HG03520 (cell line): ENCODE measurements at regions not wholly inside any gene's neighbourhood (a gene's known extent, or its start where the extent isn't known, plus 50 kb on each side); places are given as distances from the start of the nearest gene placed in this dataset.

Experiments
- ATAC-seq: cut with Tn5 transposase; IDR thresholded peaks from one replicate; pipeline ENCODE4 v1.9.1; 2021; ENCODE audit warnings: mild to moderate bottlenecking, moderate library complexity; ENCODE audit not compliant: unreplicated experiment

DNA sequence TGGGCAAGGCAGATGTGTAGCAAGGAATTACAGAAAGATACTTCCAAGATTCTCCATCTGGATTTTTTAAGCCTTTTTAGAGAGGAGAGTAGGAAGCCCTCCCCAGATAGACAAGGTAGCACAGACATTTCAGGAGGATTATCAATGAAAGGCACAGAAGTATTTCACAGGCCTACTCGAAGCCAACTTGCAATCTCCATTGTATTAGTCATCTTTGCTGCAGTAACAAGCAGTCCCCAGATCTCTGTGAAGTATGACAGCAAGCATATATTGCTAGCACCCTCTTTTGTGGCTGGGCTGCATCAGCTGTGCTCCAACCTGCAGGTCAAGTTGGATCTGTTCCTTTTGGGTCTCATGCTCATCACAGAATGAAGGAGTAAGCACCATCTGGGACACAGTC is 101.6 kb downstream of the MAF start:
- ATAC-seq = no peak

DNA sequence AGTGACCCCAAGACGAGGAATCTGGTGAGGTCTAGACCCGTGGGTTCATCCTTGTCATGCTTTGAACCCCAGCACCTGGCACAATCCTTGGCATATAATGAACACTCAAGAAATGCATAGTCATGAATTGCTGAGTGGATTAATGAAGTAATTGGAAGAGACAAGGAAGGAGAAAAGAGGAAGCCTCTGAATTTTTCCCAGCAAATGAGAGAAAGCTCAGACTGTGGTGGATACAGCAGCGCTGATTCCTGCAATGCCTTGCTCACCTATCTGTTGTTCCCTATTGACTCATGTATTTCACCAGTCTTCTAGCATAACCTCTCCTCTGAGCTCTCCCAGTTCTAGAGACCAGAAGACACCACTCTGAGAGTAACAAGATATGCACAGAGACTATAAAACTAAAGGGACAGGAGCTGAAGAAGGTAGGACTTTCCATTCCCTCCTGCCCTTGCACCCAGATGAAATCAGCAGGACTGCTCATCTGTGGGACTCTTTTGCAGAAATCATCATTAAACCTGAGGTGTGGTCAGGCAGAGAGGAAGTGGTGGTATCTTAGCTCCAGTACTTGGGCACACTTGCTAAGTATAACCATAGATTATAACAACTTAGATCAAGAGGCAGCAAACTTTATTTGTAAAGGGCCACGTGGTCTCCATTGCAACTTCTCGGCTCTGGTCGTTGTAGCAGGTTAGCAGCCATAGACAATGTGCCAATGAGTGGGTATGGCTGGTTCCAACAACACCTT is 102.8 kb downstream of the MAF start:
- ATAC-seq = no peak

DNA sequence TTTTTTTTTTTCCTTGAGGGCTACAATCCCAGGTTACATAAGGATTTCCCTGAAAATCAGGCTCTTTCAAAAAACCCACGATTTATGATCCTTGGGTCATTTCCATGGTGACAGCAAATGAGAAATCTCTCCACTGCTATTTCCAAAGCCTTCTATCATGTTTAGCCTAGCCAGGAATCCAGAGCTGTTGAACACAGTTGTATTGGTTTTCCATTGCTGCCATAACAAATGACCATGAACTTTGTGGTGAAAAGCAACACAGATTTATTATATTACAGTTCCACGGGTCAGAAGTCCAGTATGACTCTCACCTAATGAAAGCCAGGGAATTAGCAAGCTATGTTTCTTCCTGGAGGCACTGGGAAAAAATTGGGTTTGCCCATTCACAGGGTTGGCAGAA is 106.6 kb downstream of the MAF start:
- ATAC-seq = no peak

DNA sequence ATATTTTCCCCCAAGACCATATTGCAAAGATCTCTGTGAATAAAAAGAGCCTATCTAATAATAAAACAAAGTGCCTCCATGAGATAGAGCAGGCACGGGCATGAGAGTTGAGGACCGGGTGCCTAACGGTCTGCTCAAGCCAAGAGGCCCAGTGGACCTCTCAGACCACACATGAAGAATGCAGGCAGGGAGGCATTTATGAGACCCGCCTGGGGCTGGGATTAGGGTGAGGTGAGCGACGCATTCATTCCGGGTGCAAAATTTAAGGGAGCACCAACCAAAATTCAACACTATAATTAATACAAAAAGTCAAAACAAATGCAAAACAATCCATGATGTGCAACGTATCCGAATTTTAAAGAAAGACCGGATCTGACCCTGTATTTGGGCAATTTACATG is 108.5 kb downstream of the MAF start:
- ATAC-seq = no peak

DNA sequence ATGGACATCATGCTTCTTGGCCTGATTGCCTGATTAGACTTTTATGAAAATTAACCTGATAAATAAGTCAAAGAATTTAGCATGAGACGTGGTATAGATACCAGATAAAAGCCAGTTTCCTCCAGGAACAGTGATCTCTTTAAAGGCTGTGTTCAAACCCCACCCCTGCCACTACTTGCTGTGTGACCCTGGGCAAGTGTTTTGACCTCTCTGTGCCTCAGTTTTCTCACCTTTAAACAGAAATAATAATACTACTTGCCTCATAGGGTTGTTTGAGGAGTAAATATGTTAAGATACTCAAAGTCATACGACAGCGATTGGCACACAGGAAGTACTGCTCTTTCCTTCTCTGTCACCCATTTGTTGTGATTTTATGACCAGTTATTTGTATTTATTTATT is 115.5 kb downstream of the MAF start:
- ATAC-seq = no peak

DNA sequence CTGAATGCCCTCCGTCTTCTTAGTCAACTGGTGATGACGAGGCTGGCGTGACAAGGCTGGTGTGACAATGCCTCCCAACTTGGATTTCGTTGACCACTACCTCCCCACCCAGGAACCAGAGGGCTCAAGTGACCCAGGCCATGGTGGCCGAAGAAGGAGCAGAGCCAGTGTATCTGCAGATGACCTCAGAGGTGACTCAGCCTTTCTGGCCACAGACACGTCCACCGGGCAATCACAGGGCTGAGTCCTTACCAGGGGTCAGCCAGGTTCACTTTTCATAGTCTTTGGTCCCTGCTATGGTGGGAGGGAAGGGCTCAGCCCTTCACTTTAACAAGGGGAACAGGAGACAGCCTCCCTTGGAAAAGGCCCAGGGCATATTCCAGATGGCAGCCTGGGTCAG is 116.3 kb downstream of the MAF start:
- ATAC-seq = no peak

DNA sequence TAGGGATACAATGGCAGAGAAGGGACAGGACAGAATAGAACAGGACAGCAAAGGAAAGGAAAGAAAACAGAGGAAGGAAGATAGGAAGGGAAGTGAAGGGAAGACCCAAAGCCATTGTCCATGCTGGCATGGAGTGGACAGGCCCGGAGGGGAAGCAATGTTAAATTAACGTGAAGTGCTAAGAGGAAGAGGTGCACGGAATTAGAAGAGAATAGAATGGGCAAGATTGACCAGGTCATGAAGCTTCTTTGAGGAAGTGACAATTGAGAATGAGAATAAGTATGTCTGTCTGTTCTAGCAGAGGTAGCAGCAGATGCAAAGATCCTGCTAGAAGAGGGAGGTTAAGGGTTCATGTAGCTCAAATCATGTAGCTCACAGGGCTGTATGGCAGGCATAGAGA is 117.2 kb downstream of the MAF start:
- no peak for ATAC-seq

DNA sequence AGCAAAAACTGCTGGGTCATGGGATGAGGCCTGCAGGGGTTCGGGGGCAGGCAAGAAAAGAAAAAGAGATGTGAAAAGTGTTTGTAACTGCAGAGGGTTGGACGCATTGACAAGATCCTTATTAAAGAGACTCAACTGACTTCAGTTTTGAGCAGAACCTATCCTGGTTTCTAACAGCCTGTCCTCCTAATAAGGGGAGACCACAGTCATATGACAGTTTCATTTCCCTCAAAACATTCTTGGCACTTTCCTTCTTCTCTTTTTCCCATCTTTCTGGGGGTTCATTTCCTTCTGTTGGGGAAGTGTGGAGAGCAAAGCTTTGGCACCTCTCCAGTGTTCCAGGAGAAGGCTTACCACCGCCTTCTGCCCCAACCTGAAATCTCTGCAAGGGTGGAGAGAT is 118.5 kb downstream of the MAF start:
- no peak for ATAC-seq

DNA sequence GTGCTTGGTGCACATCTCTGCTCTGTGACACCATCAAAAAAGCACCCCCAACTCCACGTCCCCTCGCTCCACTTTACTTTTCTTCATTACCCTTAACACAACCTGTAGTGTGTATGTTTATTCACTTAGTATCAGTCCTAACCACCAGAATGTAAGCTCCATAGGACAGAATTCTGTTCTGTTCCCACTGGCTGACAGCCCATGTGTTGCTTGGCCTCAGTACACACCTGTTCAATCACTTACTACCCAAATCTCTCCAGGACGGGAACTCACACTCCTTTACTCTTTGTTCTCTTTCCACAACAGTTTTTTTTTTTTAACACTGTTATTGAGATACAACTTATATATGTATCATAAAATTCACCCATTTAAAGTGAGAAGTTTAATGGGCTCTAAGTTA is 119.6 kb downstream of the MAF start:
- no peak for ATAC-seq

DNA sequence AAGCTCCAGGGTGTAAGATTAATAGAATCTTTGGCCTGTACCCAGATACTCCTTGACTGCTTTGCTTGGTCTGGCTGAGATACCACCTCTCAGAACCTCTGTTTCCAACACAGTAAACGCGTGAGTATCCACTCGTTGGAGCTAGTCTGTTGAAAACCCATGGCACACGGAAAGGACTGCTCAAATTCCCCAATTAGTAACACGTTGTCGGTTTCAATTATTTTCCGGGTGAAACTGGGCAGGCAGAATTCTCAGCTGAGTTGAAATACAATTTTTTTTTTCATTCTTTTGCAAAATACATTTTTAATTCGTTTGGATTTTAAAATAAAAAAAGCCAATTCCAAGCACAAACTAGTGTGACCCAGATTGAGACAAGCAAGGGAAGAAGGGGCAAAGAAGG is 120.5 kb downstream of the MAF start:
- no peak for ATAC-seq

DNA sequence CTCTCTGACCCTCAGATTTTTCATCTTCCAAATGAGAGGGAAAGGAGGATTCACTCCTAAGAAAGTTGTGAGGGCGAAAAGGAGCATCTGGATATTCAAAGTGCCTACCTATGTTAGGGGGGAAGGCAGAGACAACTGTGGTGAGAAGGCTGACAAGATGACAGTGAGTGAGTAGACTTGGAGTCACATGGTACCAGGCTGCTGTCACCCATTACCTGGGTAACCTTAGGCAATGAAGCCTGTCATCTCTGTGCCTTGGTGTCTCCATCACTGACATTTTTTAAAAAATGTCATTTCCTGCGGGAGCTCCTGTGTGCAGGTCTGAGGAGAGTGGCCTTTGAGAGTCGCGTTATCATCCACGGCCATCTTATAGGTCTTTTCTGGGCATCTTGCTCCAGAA is 124.0 kb downstream of the MAF start:
- ATAC-seq = no peak

DNA sequence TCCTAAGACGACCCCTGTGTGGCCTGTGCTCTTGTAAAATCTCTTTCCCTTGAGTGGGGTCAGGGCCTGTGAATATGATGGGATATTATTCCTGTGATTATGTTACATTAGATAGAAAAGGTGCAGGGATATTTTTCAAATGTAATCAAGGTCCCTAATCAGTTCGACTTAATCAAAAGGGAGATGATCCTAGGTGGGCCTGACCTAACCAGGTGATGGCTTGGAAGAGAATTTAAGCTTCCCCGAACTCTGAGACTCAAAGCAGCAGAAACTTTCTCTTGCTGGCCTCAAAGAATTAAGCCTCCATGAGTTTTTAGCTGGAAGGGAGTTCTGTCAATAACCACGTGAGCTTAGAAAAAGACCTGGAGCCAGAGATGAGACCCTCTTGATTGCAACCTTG is 124.7 kb downstream of the MAF start:
- no peak for ATAC-seq

DNA sequence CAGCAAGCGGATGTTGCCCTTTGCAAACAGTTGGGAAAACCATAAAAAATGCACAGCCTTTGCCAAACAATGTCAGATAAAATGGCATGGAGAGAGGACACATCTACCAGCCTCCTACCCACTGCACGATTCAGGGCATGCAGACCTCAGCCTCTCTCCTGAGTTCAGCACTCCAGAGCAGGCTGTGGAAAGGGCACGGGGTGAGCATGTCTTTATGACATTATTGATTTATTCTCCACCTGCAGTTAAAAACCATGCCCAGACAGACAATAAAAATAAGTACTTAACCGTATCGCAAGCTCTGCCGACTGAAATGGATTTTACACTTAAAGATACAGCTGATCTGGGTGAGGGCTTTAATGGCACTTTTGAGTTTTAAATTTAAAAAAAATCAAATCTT is 127.1 kb downstream of the MAF start:
- ATAC-seq = no peak

DNA sequence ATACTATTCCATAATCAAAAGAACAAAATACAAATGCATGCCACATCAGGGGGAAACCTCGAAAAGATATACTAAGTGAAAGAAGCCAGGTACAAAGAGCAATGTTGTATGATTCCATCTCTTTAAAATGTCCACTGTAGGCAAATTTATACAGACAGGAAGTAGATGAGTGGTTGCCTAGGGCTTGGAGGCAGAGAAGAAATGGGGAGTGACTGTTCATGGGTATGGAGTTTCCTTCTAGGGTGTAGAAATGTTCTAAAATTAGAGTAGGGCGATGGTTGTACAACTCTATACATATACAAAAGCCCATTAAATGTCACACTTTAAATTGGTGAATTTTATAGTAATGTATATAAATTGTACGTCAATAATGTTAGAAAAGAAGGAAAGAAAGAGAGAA is 128.1 kb downstream of the MAF start:
- ATAC-seq = no peak

DNA sequence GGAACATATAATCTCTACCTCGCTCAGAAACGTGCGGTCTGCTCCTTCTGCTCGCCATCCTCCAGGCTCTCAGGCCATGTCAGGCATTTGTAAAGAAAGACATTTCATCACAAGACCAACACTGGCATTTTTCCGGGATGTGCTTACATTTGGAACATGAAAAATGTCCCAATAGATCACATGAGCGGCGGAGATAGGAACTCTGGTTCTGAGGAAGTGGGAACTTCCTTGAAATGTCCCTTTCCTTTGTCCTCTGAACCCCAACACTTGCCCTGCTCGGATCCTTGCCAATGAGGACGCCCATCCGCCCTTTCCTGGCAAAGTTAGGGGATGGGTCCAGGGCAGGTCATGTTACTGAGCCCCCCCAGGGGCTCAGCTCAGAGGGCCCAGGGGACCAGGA is 130.5 kb downstream of the MAF start:
- ATAC-seq = no peak

DNA sequence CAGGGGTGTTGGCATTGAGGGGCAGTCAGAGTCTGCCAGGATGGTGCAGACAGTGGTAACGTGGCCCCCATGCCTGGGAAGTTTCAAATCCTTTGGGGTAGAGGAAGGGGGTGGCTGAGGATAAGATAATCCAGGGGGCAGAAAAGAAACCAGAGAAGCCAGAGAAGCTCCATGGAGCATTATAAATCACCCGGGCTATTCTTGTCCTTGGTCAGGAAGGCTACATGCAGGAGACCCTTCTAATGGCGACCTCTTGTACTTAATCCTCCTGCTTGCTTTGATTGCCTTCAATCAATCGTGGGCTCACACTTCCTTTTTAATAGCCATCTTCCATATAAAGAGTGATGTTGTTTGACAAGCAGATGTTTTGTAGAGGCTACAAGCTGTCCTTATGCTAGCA is 131.9 kb downstream of the MAF start:
- no peak for ATAC-seq

DNA sequence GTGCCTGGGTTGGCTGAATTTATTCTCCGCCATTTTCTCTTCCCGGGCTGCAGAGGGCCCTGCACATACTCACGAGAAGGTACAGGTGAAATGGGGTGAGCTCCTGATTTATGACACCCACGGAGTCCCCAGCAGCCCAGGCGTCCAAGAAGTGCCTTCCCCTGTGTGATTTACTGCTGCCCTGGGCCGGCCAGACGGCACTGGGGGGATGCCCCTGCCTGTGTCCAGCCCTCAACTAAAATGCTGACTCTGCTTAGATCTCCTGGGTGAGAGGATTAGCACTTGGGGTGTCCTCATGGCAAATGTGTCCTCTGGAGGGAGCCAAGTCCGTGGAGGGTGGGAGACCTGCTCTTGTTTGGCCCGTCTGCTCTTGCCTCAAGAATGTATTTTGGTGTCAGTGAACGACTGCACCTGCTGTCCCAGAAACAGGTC is 132.4 kb downstream of the MAF start:
- ATAC-seq = no peak

DNA sequence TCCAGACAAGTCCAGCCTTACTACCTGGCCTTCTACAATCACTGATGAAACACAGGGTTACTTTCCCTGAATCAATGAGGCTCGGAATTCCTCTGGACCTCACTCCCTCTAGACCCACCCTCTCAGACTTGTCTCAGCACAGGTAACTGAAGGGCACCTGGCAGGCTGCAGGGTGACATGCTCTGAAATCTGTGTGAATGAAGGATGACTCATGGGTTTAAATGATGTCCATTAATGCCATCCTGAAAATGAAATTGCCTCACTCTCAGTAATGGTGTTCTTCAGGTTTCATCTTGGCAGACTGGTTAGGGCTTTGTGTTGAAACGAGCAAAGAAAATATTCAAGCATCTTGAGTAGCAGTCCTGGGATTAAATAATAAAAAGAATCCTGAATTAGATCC is 134.4 kb downstream of the MAF start:
- no peak for ATAC-seq

DNA sequence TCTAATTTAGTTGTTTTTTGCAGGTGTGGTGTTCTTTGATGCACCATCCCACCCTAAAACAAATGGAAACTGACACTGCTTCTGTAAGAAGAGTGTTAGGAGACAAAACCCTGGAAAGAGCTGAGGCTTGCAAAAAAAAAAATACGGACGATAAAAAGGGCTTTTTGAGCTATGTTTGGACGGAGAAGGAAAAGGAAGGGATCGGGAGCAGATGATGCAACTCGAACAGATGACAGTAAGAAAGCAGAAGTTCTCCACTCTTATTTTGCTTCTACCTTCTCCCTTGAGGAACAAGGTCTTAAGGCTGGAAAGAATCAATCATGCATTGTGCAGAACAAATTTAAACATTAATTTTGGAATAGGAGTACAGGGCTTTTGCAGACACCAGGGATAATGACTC is 136.7 kb downstream of the MAF start:
- no peak for ATAC-seq

DNA sequence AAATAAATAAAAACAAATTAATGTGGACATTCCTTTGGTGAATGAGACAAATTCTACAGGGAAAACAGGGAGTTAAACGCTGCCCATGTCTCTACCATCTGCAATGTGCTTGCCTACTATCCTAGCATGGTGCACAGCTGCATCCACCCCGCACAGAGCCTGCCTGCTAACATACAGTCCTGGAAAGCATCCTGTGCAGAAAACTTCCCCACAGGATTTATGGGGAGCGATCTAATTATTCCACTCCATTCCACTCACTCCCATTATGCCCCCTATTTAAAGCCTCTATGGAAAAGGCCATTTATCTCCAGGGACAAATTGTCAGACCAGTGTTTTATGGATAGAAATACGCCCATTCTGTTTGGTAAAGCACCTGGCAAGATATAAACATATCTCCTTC is 144.5 kb downstream of the MAF start:
- ATAC-seq = no peak

DNA sequence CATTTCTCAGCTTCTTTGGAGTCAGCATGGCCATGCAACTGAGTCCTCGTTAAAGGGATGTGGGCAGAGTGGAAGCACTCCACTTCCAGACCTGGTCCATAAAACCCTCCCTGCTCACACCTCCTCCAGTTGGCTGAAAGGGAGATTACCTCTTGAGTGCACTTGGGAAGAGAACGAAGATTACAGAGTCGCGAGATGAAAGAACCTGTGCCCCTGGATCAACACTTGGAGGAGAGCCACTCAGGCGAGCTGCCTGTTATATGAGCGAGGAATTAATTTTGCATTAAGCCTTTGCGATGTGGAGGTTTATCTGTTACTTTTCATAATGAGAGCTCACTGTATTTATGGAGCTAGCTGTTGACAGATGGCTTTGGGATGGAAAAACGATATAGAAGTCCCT is 147.9 kb downstream of the MAF start:
- no peak for ATAC-seq

DNA sequence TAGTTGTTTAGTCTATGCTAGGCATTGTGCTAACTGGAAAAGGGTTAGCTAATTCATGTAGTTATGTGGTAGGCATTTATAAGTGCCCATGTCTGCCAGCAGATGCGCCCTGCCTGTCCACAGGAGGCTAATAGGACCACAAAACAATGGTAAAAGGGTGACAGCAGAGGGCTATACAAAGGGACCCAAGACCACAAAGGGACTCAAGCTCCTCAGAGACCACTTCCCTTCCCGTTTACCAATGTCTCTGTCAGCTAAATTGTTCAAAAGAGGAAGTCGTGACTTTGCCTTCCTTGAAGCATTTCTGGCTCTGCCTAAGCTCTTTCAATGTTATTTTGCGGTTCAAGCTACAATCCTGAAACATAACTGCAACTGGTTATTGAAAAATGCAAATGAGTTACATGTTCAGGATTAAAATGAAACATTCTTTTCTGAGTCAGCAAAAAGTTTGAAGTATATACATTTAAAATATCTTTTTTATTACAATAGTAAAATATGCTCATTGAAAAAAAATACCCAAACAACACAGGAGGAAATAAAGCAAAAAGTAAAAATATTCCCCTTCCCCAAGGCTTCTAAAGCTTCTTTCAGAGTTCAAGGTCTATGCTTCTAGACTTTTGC is 149.2 kb downstream of the MAF start:
- peak; percentile 69 for ATAC-seq

DNA sequence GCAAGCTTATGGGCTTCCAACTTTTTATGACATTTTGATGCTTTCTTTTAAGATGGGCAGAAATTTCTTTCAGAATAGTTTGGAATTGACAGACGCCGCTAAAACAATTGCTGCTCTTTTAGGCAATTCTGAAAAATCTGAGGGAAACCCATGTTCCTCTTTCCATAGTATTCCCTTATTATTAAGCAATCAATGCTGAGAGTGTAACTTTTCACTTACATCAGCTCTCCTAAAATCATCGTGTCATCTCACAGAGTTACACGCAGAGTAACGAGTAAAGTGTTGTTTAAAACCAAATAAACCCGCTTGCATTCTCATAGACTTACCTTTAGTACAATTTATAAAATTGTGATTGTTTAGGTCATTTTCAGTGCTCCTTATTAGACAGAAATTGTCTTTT is 150.6 kb downstream of the MAF start:
- no peak for ATAC-seq
